Upper lobe of left lung (tissue), 4 donors: ENCODE measurements at regions not wholly inside any gene's neighbourhood (a gene's known extent, or its start where the extent isn't known, plus 50 kb on each side); places are given as distances from the start of the nearest gene placed in this dataset.

Experiments
- EP300 ChIP-seq, 4 donors: sonication (generic); formaldehyde crosslinking; IDR thresholded peaks; one replicate each; pipeline ENCODE4 v1.5.1; 2017; ENCODE audit warnings: antibody characterized with exemption in 4 of 4, control low read depth in 2 of 4
- TF ChIP-seq, protein P1 (sequence below), 6 experiments: fragments of 450-650 bp in 4 of 6; fragments of 200-600 bp in 2 of 6; sonication (generic) in 2 of 6; IDR thresholded peaks; one replicate each; pipeline ENCODE4 v1.5.1; 2016 to 2019; ENCODE audit warnings: antibody characterized with exemption in 6 of 6

DNA sequence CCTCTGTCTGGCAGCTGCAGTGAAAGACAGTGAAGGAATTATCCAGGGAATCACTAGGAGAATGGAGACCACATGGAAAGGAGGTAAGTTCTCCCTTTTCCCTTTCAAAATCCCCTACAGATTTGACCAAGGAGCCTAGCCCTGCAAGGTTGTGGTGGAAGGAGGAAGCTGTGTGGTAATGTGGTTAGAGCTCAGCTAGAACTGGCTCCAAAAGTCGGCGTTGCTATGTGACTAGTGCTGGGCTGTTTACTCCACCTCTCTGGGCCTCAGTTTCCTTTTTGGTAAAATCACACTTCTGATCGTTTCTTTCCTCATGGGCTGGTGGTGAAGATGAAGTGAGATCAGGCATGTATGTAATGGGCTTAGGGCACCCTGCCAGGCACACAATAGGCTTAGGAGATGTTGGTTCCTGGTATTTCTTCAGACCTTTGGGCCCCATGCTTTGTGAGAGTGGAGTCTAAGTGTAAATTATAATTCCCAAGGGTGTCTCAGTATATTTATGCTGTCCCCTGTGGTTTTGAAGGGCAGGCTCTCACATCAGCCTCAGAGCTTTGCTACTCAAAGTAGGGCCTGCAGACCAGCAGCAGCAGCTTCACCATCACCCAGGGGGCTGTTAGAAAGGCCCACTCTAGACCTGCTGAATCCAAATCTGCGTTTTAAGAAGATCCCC is 183.7 kb upstream of the BCOR start:
- TF ChIP-seq, protein P1, sequence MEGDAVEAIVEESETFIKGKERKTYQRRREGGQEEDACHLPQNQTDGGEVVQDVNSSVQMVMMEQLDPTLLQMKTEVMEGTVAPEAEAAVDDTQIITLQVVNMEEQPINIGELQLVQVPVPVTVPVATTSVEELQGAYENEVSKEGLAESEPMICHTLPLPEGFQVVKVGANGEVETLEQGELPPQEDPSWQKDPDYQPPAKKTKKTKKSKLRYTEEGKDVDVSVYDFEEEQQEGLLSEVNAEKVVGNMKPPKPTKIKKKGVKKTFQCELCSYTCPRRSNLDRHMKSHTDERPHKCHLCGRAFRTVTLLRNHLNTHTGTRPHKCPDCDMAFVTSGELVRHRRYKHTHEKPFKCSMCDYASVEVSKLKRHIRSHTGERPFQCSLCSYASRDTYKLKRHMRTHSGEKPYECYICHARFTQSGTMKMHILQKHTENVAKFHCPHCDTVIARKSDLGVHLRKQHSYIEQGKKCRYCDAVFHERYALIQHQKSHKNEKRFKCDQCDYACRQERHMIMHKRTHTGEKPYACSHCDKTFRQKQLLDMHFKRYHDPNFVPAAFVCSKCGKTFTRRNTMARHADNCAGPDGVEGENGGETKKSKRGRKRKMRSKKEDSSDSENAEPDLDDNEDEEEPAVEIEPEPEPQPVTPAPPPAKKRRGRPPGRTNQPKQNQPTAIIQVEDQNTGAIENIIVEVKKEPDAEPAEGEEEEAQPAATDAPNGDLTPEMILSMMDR (IDR thresholded peaks at IDR 0.05) = no peak
- no peak for TF ChIP-seq EP300 (IDR thresholded peaks at IDR 0.05)
